ENCODE measurements at regions not wholly inside any gene's neighbourhood (a gene's known extent, or its start where the extent isn't known, plus 50 kb on each side); places are given as distances from the start of the nearest gene placed in this dataset.

DNA sequence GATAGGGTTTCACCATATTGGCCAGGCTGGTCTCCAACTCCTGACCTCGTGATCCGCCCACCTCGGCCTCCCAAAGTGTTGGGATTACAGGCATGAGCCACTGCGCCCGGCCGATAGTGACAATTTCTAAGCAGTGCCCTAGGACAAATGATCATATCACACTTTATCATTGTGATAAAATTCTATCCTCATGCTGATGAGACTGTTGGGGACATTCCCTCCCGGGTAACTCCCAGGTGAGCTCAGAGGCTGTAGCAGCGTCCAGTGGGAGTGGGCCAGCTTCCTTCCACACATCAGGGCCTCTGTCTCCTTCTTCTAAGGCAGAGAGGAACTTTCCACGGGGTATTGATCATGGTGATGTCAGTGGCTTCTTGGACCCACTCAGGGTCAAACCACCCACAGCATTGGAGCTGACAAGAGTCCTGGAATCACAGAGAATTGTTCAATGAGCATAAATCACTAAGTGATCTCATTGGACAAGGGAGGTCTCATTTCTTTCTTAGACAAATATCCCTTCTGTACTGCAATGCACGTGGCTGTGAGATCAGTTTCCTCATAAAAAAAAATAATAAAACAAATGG lies 256.1 kb downstream of the KLF6 start:
- TF ChIP-seq, protein P1, sequence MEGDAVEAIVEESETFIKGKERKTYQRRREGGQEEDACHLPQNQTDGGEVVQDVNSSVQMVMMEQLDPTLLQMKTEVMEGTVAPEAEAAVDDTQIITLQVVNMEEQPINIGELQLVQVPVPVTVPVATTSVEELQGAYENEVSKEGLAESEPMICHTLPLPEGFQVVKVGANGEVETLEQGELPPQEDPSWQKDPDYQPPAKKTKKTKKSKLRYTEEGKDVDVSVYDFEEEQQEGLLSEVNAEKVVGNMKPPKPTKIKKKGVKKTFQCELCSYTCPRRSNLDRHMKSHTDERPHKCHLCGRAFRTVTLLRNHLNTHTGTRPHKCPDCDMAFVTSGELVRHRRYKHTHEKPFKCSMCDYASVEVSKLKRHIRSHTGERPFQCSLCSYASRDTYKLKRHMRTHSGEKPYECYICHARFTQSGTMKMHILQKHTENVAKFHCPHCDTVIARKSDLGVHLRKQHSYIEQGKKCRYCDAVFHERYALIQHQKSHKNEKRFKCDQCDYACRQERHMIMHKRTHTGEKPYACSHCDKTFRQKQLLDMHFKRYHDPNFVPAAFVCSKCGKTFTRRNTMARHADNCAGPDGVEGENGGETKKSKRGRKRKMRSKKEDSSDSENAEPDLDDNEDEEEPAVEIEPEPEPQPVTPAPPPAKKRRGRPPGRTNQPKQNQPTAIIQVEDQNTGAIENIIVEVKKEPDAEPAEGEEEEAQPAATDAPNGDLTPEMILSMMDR (conservative IDR thresholded peaks at IDR 0.05; ENCODE audit: low read length) = no peak
- no peak for TF ChIP-seq EZH2phosphoT487 (IDR thresholded peaks at IDR 0.05; ENCODE audit: borderline replicate concordance)
- Histone ChIP-seq H2AFZ (ENCODE audit: low read length) (no peak overlapping the region), H3K27me3 (ENCODE audit: insufficient read depth, low read length, poor library complexity, severe bottlenecking) (no peaks in the 10 kb centered on the region), H3F3A (ENCODE audit: low read depth) (no peaks in the 10 kb centered on the region), H3K4me1 (ENCODE audit: insufficient read depth, low read length, poor library complexity, severe bottlenecking) (no peaks in the 10 kb centered on the region), H4K20me1 (ENCODE audit: insufficient read depth, low read length, poor library complexity, severe bottlenecking) (no peaks in the 10 kb centered on the region), H3K9me2 (replicated peaks; ENCODE audit: low read depth, low read length) (no peaks in the 10 kb centered on the region), H3K36me3 (ENCODE audit: insufficient read depth, low read length) (no peaks in the 10 kb centered on the region), H3K4me3 (ENCODE audit: low read length, poor library complexity, severe bottlenecking) (no peak overlapping the region), H3K9ac (ENCODE audit: low read depth, low read length, poor library complexity, severe bottlenecking) (no peak overlapping the region), H3K4me2 (ENCODE audit: low read depth, low read length, poor library complexity, severe bottlenecking) (no peak overlapping the region), H3K9me3 (ENCODE audit: insufficient read depth, low read depth, low read length) (no peaks in the 10 kb centered on the region), H3K79me2 (ENCODE audit: insufficient read depth, low read length) (no peaks in the 10 kb centered on the region)

DNA sequence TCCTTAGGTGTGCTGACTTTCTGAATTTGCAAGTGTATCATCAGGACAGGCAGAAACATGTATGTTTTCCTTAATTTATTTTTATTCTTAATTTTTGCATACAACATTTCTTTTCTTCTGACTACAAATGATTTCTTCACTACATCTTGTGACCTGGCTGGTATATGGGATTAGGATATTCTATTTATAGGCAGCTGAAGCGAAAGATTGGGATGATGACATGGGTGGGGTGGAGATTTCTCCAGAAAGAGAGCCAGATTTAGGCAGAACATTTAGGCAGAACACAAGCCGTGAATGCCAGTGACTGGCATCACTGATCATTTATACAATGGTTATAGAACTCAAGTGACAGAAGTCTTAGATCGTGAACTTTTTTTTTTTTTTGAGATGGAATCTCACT lies 256.7 kb downstream of the KLF6 start:
- Histone ChIP-seq H3K9ac (ENCODE audit: low read depth, low read length, poor library complexity, severe bottlenecking) (no peak overlapping the region), H3K4me2 (ENCODE audit: low read depth, low read length, poor library complexity, severe bottlenecking) (no peak overlapping the region), H2AFZ (ENCODE audit: low read length) (no peak overlapping the region), H3K27me3 (ENCODE audit: insufficient read depth, low read length, poor library complexity, severe bottlenecking) (no peaks in the 10 kb centered on the region), H4K20me1 (ENCODE audit: insufficient read depth, low read length, poor library complexity, severe bottlenecking) (no peaks in the 10 kb centered on the region), H3K4me1 (ENCODE audit: insufficient read depth, low read length, poor library complexity, severe bottlenecking) (no peaks in the 10 kb centered on the region), H3K79me2 (ENCODE audit: insufficient read depth, low read length) (no peaks in the 10 kb centered on the region), H3K9me3 (ENCODE audit: insufficient read depth, low read depth, low read length) (no peaks in the 10 kb centered on the region), H3F3A (ENCODE audit: low read depth) (no peaks in the 10 kb centered on the region), H3K4me3 (ENCODE audit: low read length, poor library complexity, severe bottlenecking) (no peak overlapping the region), H3K36me3 (ENCODE audit: insufficient read depth, low read length) (no peaks in the 10 kb centered on the region), H3K9me2 (replicated peaks; ENCODE audit: low read depth, low read length) (no peaks in the 10 kb centered on the region)
- no peak for TF ChIP-seq EZH2phosphoT487 (IDR thresholded peaks at IDR 0.05; ENCODE audit: borderline replicate concordance)
- TF ChIP-seq, protein P1 (conservative IDR thresholded peaks at IDR 0.05; ENCODE audit: low read length) = no peak

DNA sequence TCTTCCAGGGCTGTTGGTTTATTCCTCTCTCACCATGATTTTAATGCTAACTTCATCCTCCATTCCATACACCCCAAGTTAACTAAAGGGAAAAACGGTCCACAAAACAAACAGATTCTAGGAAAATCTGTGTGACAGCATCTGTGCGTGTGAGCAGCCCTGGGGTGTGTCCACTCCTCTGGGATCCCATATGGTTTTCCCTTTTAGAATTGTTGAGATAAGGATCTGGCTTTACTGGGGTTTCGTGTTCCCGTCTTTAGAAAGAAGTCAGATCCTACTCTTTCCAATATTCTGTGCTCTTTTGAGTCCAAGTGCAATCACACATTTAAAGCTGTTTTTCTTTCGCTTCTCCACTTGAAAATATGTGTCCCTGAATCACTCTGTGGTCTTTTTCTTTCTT lies 257.1 kb downstream of the KLF6 start:
- TF ChIP-seq, protein P1 (conservative IDR thresholded peaks at IDR 0.05; ENCODE audit: low read length) = no peak
- Histone ChIP-seq H2AFZ (ENCODE audit: low read length) (no peak overlapping the region), H4K20me1 (ENCODE audit: insufficient read depth, low read length, poor library complexity, severe bottlenecking) (no peaks in the 10 kb centered on the region), H3K9ac (ENCODE audit: low read depth, low read length, poor library complexity, severe bottlenecking) (no peak overlapping the region), H3K79me2 (ENCODE audit: insufficient read depth, low read length) (no peaks in the 10 kb centered on the region), H3K27me3 (ENCODE audit: insufficient read depth, low read length, poor library complexity, severe bottlenecking) (no peaks in the 10 kb centered on the region), H3K9me3 (ENCODE audit: insufficient read depth, low read depth, low read length) (no peaks in the 10 kb centered on the region), H3K4me3 (ENCODE audit: low read length, poor library complexity, severe bottlenecking) (no peak overlapping the region), H3K36me3 (ENCODE audit: insufficient read depth, low read length) (no peaks in the 10 kb centered on the region), H3K9me2 (replicated peaks; ENCODE audit: low read depth, low read length) (no peaks in the 10 kb centered on the region), H3K4me2 (ENCODE audit: low read depth, low read length, poor library complexity, severe bottlenecking) (no peak overlapping the region), H3F3A (ENCODE audit: low read depth) (no peaks in the 10 kb centered on the region), H3K4me1 (ENCODE audit: insufficient read depth, low read length, poor library complexity, severe bottlenecking) (no peaks in the 10 kb centered on the region)
